NB4 (cell line): ENCODE measurements at regions not wholly inside any gene's neighbourhood (a gene's known extent, or its start where the extent isn't known, plus 50 kb on each side); places are given as distances from the start of the nearest gene placed in this dataset.

Experiments
- TF ChIP-seq, protein P1 (sequence below): IDR thresholded peaks from 2 replicates; pipeline ENCODE4 v1.6.1; 2011; ENCODE audit warnings: low read depth, low read length
- TF ChIP-seq, protein P2 (sequence below): IDR thresholded peaks from one replicate; pipeline ENCODE4 v1.5.1; 2012; ENCODE audit warnings: low read depth, low read length

DNA sequence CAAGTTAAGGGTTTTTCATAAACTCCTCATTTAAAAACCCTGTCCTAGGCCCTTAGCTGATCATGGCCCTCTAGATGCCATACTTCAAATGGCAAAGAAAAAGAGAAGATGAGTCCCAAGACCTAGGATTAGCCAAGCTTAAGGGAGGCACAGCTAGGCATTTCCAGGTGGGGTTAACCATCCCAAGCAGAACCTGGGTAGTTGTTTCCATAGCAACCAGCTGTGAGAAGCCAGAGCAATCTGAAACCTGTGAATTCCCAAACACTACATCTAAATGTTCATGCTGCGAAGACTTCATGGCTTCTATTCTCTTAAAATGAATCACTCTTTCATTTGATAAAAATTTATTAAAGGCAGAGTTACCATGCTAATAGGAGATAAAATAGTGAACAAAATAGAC, 372.9 kb downstream of the C12orf50 start:
- TF ChIP-seq, protein P1, sequence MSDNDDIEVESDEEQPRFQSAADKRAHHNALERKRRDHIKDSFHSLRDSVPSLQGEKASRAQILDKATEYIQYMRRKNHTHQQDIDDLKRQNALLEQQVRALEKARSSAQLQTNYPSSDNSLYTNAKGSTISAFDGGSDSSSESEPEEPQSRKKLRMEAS, result no peak
- TF ChIP-seq, protein P2, sequence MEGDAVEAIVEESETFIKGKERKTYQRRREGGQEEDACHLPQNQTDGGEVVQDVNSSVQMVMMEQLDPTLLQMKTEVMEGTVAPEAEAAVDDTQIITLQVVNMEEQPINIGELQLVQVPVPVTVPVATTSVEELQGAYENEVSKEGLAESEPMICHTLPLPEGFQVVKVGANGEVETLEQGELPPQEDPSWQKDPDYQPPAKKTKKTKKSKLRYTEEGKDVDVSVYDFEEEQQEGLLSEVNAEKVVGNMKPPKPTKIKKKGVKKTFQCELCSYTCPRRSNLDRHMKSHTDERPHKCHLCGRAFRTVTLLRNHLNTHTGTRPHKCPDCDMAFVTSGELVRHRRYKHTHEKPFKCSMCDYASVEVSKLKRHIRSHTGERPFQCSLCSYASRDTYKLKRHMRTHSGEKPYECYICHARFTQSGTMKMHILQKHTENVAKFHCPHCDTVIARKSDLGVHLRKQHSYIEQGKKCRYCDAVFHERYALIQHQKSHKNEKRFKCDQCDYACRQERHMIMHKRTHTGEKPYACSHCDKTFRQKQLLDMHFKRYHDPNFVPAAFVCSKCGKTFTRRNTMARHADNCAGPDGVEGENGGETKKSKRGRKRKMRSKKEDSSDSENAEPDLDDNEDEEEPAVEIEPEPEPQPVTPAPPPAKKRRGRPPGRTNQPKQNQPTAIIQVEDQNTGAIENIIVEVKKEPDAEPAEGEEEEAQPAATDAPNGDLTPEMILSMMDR, result no peak
